ENCODE measurements at regions not wholly inside any gene's neighbourhood (a gene's known extent, or its start where the extent isn't known, plus 50 kb on each side); places are given as distances from the start of the nearest gene placed in this dataset.

GRCh38 chr1:239539812-239540211, 153.4 kb downstream of the CHRM3 start:
- TF ChIP-seq MAX (CRISPR knock-in tag; IDR thresholded peaks at IDR 0.05): no peak
- TF ChIP-seq ZSCAN18 (CRISPR knock-in tag; IDR thresholded peaks at IDR 0.05): no peak
- no peak for TF ChIP-seq CREM (CRISPR knock-in tag; IDR thresholded peaks at IDR 0.05)
- no peak for TF ChIP-seq CTCF (IDR thresholded peaks at IDR 0.05)
- no peak for TF ChIP-seq IRF1 (CRISPR knock-in tag; IDR thresholded peaks at IDR 0.05)
- no peak for TF ChIP-seq ATF6 (CRISPR knock-in tag; IDR thresholded peaks at IDR 0.05)
- no peak for TF ChIP-seq FOXJ3 (CRISPR knock-in tag; IDR thresholded peaks at IDR 0.05; ENCODE audit: borderline replicate concordance)
- TF ChIP-seq ZNF423 (CRISPR knock-in tag; IDR thresholded peaks at IDR 0.05): no peak
- TF ChIP-seq ZBTB21 (CRISPR knock-in tag; IDR thresholded peaks at IDR 0.05; ENCODE audit: borderline replicate concordance): no peak
- TF ChIP-seq E2F1 (CRISPR knock-in tag; IDR thresholded peaks at IDR 0.05): no peak

Measured in WTC11 (cell line).